ENCODE measurements at regions not wholly inside any gene's neighbourhood (a gene's known extent, or its start where the extent isn't known, plus 50 kb on each side); places are given as distances from the start of the nearest gene placed in this dataset.

GRCh38 chr11:111148953-111149352, 96.6 kb upstream of the POU2AF2 start:
- DNase-seq (ENCODE audit: low read depth in 1 of 2, low spot score in 1 of 2) = no peak

DNA sequence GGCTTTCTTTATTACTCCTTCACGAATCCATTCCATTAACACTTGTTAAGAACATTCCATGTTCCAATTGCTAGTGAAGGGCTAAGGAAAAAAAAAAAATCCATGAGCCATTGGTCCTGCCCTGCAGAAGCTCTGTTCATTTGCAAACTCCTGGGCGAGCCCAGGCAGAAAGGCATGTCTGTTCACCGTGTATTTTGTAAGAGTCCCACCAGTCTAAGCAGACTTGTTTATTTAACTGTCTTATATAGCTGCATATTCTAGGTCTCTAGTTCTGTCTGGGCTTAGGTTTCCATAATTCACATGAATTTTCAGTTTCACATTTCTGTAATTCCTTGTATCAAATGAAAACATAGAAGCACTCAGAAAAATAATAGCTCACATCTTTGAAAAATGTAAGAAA, 97.4 kb upstream of the POU2AF2 start:
- no peak for DNase-seq (ENCODE audit: low read depth in 1 of 2, low spot score in 1 of 2)

- DNase-seq (ENCODE audit: low read depth in 1 of 2, low spot score in 1 of 2) = no peak
Measured at GRCh38 chr11:111137846-111138245, 107.7 kb upstream of the POU2AF2 start.

DNA sequence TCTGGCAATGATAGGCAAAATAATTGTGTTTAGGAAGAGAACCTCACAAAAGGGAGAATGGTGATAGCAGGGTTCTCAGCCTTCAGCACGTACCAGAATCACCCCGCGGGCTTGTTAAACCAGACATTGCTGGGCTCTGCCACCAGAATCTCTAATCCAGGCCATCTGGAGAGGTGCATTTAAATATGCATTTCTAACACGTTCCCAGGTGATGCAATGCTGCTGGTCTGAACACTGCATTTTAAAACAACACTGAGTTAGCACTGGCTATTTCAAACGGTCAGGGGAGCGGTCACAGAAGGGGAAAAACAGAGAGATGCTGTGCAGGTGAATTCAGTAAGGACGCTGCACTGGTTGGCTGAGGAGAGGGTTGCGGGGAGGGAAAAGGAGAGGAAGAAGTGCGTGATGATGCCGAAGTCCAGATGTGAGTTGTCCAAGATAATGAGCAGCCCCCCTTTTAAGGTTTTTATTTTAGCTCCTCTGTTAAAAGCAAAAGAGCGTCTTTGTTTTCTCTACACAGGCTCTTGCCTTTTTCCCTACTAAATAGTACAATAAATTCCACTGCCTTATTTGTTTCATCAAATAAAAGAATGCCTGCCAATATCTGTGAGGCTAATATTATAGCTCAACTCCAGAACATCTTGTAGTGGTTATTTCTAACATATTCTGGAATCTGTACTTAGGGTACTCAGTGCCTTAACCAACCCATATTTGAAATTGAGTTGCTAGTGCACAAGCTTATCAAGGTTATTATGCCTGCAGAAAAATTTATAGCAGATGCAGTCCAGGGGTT, 109.6 kb upstream of the POU2AF2 start:
- no peak for DNase-seq (ENCODE audit: low read depth in 1 of 2, low spot score in 1 of 2)

GRCh38 chr11:111135101-111135500, 110.4 kb upstream of the POU2AF2 start:
- no peak for DNase-seq (ENCODE audit: low read depth in 1 of 2, low spot score in 1 of 2)

- DNase-seq (ENCODE audit: low read depth in 1 of 2, low spot score in 1 of 2) = no peak
Measured at GRCh38 chr11:111128076-111128870, 117.3 kb upstream of the POU2AF2 start.

- no peak for DNase-seq (ENCODE audit: low read depth in 1 of 2, low spot score in 1 of 2)
Measured at GRCh38 chr11:111124724-111125123, 120.8 kb upstream of the POU2AF2 start.

- DNase-seq (ENCODE audit: low read depth in 1 of 2, low spot score in 1 of 2) = no peak
Measured at GRCh38 chr11:111123463-111124398, 121.8 kb upstream of the POU2AF2 start.

- no peak for DNase-seq (ENCODE audit: low read depth in 1 of 2, low spot score in 1 of 2)
Measured at GRCh38 chr11:111120696-111121302, 124.7 kb upstream of the POU2AF2 start.

DNA sequence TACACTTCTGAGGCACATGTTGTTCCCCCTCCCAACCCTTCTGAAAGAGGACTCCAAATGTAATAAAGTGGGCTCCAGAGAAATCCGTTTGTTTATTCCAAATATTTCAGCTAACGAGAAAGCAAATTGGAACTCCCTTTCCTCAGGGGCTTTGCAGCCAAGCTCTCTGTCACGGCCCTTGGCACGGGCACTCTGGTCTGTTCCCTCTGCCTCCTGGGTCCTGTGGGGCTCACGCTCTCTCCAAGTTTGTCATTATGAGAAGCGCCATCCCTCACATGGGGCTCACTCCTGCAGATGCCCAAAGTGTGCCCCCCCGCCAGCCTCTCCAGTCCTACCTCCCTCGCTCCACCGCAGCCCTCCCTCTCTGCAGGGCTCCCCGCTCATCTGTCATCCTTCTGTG, 125.4 kb upstream of the POU2AF2 start:
- no peak for DNase-seq (ENCODE audit: low read depth in 1 of 2, low spot score in 1 of 2)

GRCh38 chr11:111119751-111120150, 125.8 kb upstream of the POU2AF2 start:
- no peak for DNase-seq (ENCODE audit: low read depth in 1 of 2, low spot score in 1 of 2)

- no peak for DNase-seq (ENCODE audit: low read depth in 1 of 2, low spot score in 1 of 2)
Measured at GRCh38 chr11:111115890-111116289, 129.6 kb upstream of the POU2AF2 start.

DNA sequence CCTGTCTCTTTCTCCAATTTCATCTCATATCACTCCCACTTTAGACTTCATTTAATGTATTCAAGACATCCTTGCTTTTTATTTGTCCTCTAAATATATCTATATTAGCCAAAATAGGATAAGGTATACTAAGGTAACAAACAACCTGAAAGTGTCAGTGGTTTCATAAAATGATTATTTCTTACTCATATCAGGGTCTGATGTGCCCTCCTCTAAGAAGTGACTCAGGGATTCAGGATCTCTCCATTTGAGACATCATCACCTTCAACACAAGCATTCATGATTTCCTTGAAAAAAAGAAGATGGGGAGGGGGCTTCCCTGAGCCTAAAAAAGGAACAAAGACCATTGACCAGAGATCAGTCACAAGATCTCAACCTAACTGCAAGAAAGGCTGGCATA, 131.4 kb upstream of the POU2AF2 start:
- DNase-seq (ENCODE audit: low read depth in 1 of 2, low spot score in 1 of 2) = no peak

GRCh38 chr11:111112614-111113013, 132.9 kb upstream of the POU2AF2 start:
- no peak for DNase-seq (ENCODE audit: low read depth in 1 of 2, low spot score in 1 of 2)

- no peak for DNase-seq (ENCODE audit: low read depth in 1 of 2, low spot score in 1 of 2)
Measured at GRCh38 chr11:111107501-111107900, 138.0 kb upstream of the POU2AF2 start.

GRCh38 chr11:111106641-111107040, 138.9 kb upstream of the POU2AF2 start:
- DNase-seq (ENCODE audit: low read depth in 1 of 2, low spot score in 1 of 2) = no peak

GRCh38 chr11:111105566-111105965, 140.0 kb upstream of the POU2AF2 start:
- DNase-seq (ENCODE audit: low read depth in 1 of 2, low spot score in 1 of 2) = no peak

- DNase-seq (ENCODE audit: low read depth in 1 of 2, low spot score in 1 of 2) = no peak
Measured at GRCh38 chr11:111104185-111104584, 141.3 kb upstream of the POU2AF2 start.

DNA sequence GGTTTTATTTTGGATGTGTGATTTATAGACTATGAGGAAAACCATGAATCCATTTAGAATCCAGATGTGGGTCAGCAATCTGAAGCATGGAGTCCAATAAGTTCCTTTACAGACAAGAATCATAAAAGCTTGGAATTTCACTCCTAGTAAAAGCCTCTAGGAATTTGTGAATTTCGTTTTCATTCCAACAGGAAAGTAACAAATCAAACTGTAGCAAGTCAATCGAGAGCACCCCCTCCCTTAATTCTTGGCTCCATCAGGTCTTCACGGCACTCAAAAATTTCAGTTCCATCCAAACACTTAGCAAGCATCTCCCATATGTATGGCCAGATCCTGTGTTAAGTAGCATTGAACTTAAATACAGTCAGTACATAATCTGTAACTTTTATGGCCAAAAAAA, 143.6 kb upstream of the POU2AF2 start:
- no peak for DNase-seq (ENCODE audit: low read depth in 1 of 2, low spot score in 1 of 2)

GRCh38 chr11:111099028-111099713, 146.4 kb upstream of the POU2AF2 start:
- no peak for DNase-seq (ENCODE audit: low read depth in 1 of 2, low spot score in 1 of 2)

Measured in activated CD4-positive, alpha-beta T cell treated with anti-CD3 and anti-CD28 coated beads, Interleukin-2, amount 50 U/mL, for 24 hours (primary cell).